Ishikawa (cell line): ENCODE measurements at regions not wholly inside any gene's neighbourhood (a gene's known extent, or its start where the extent isn't known, plus 50 kb on each side); places are given as distances from the start of the nearest gene placed in this dataset.

Experiments
- CEBPB ChIP-seq: IDR thresholded peaks from 2 replicates; pipeline ENCODE4 v1.6.1; 2012
- CREB1 ChIP-seq: IDR thresholded peaks from 2 replicates; pipeline ENCODE4 v1.6.1; 2012; ENCODE audit warnings: low read depth
- EGR1 ChIP-seq: IDR thresholded peaks from 2 replicates; pipeline ENCODE4 v1.6.1; 2012
- EP300 ChIP-seq: IDR thresholded peaks from 2 replicates; pipeline ENCODE4 v1.6.1; 2012; ENCODE audit warnings: borderline replicate concordance
- FOXM1 ChIP-seq: IDR thresholded peaks from 2 replicates; pipeline ENCODE4 v1.6.1; 2012; ENCODE audit warnings: low read depth, borderline replicate concordance
- NFIC ChIP-seq: IDR thresholded peaks from 2 replicates; pipeline ENCODE4 v1.6.1; 2012
- RAD21 ChIP-seq: IDR thresholded peaks from 2 replicates; pipeline ENCODE4 v1.6.1; 2012; ENCODE audit warnings: low read depth
- TAF1 ChIP-seq: IDR thresholded peaks from 2 replicates; pipeline ENCODE4 v1.6.1; 2012; ENCODE audit warnings: low read depth, mild to moderate bottlenecking
- TCF12 ChIP-seq: IDR thresholded peaks from 2 replicates; pipeline ENCODE4 v1.6.1; 2012; ENCODE audit warnings: low read depth
- TEAD4 ChIP-seq: IDR thresholded peaks from 2 replicates; pipeline ENCODE4 v1.6.1; 2012
- YY1 ChIP-seq: IDR thresholded peaks from 2 replicates; pipeline ENCODE4 v1.6.1; 2012; ENCODE audit warnings: low read depth
- ZBTB7A ChIP-seq: IDR thresholded peaks from 2 replicates; pipeline ENCODE4 v1.6.1; 2012; ENCODE audit warnings: low read depth
- TF ChIP-seq, protein P1 (sequence below): IDR thresholded peaks from 2 replicates; pipeline ENCODE4 v1.6.1; 2012
- TF ChIP-seq, protein P2 (sequence below): IDR thresholded peaks from 2 replicates; pipeline ENCODE4 v1.6.1; 2012
- TF ChIP-seq, protein P3 (sequence below): IDR thresholded peaks from 2 replicates; pipeline ENCODE4 v1.6.1; 2012; ENCODE audit warnings: low read depth, mild to moderate bottlenecking

DNA sequence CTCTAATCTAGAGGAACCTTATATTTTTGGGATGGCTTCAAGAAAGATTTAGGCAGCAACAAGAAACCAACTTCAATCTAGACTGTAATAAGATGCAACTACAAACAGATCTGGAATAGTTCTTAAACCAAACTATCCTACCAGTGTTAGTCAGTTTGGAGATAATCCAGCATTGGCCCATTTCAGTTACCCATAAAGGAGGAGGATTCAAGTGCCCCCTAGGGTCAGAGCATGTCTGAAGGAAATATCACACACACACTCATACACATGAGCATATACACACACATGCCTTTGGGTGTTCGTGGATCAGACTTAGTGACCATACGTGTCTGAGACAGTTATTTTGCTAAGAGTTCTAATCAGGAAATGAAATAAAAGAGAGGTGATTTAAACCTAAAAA, 261.2 kb downstream of the ADAMTS20 start:
- TF ChIP-seq CREB1 = no peak
- TF ChIP-seq RAD21 = no peak
- no peak for TF ChIP-seq EGR1
- no peak for TF ChIP-seq NFIC
- TF ChIP-seq EP300 = no peak
- no peak for TF ChIP-seq TEAD4
- TF ChIP-seq YY1 = no peak
- no peak for TF ChIP-seq ZBTB7A
- no peak for TF ChIP-seq TAF1
- TF ChIP-seq TCF12 = no peak
- TF ChIP-seq, protein P1, sequence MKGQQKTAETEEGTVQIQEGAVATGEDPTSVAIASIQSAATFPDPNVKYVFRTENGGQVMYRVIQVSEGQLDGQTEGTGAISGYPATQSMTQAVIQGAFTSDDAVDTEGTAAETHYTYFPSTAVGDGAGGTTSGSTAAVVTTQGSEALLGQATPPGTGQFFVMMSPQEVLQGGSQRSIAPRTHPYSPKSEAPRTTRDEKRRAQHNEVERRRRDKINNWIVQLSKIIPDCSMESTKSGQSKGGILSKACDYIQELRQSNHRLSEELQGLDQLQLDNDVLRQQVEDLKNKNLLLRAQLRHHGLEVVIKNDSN = no peak
- TF ChIP-seq FOXM1 = no peak
- TF ChIP-seq, protein P2, sequence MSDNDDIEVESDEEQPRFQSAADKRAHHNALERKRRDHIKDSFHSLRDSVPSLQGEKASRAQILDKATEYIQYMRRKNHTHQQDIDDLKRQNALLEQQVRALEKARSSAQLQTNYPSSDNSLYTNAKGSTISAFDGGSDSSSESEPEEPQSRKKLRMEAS = no peak
- TF ChIP-seq CEBPB = no peak
- TF ChIP-seq, protein P3, sequence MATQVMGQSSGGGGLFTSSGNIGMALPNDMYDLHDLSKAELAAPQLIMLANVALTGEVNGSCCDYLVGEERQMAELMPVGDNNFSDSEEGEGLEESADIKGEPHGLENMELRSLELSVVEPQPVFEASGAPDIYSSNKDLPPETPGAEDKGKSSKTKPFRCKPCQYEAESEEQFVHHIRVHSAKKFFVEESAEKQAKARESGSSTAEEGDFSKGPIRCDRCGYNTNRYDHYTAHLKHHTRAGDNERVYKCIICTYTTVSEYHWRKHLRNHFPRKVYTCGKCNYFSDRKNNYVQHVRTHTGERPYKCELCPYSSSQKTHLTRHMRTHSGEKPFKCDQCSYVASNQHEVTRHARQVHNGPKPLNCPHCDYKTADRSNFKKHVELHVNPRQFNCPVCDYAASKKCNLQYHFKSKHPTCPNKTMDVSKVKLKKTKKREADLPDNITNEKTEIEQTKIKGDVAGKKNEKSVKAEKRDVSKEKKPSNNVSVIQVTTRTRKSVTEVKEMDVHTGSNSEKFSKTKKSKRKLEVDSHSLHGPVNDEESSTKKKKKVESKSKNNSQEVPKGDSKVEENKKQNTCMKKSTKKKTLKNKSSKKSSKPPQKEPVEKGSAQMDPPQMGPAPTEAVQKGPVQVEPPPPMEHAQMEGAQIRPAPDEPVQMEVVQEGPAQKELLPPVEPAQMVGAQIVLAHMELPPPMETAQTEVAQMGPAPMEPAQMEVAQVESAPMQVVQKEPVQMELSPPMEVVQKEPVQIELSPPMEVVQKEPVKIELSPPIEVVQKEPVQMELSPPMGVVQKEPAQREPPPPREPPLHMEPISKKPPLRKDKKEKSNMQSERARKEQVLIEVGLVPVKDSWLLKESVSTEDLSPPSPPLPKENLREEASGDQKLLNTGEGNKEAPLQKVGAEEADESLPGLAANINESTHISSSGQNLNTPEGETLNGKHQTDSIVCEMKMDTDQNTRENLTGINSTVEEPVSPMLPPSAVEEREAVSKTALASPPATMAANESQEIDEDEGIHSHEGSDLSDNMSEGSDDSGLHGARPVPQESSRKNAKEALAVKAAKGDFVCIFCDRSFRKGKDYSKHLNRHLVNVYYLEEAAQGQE = no peak

DNA sequence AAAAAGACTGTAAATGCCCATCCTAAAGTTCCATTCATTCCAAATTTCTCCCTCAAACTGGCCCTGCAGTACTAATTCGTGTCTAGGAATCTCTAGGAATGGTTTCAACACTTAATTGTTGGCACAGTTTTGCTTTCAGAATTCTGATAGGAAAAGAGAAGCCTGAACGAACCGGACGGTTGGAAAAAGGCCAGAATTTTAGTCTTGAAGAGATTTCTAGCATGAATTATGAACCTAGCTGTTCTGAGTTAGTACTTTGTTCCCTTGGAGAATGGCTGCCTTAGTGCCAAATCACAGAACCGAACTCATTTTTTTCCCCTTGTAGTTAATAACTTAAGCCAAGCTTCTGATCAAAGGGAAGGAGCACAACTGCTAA, 262.6 kb downstream of the ADAMTS20 start:
- TF ChIP-seq, protein P1 = no peak
- TF ChIP-seq TCF12 (no peak), FOXM1 (no peak), NFIC (no peak), EGR1 (no peak), RAD21 (no peak), CREB1 (no peak), TAF1 (no peak), CEBPB (no peak), EP300 (no peak), YY1 (no peak), ZBTB7A (no peak), TEAD4 (no peak)
- TF ChIP-seq, protein P2 = no peak
- TF ChIP-seq, protein P3 = no peak

DNA sequence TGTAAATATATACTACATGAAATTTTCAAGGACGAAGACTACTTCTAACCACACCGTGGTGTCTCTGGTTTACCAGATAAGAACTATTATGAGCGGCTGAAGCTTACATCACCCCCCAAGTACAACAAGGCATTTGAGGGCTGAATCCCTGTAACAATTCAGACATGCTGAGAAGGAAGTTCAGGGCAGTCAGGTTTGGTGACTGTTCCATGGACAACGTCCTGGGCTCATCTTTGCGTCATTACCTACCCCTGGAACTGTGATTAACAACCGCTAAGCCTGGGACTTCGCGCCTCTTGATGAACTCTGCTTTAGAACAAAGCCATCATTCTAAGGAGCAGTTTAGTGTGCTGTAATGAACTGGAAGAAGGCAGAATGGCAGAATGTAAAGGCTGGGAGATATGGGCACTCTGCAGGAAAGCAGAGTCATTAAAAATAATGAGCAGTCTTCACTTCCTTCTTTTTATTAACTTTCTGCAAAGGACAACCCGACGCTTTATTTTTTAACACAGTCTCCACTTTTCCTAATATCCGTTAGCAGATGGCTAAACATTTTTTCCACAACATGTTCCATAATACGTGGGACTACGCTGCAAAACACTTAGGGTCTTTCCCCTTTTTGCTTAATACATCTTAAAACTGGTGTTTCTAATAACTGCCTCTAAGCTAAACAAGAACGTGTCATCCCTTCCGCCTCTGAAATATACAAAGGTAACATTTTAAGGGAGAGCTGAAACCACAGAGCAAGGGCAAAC, 263.2 kb downstream of the ADAMTS20 start:
- TF ChIP-seq TAF1 = no peak
- TF ChIP-seq EGR1 = no peak
- no peak for TF ChIP-seq CEBPB
- no peak for TF ChIP-seq TCF12
- no peak for TF ChIP-seq YY1
- TF ChIP-seq, protein P2 = no peak
- TF ChIP-seq FOXM1 = no peak
- TF ChIP-seq CREB1 = no peak
- no peak for TF ChIP-seq ZBTB7A
- TF ChIP-seq RAD21 = no peak
- no peak for TF ChIP-seq EP300
- no peak for TF ChIP-seq NFIC
- TF ChIP-seq, protein P1 = no peak
- TF ChIP-seq, protein P3 = no peak
- no peak for TF ChIP-seq TEAD4
